ENCODE measurements at regions not wholly inside any gene's neighbourhood (a gene's known extent, or its start where the extent isn't known, plus 50 kb on each side); places are given as distances from the start of the nearest gene placed in this dataset.

GRCh38 chr4:127139788-127140286 lies 492.9 kb upstream of the INTU start:
- no peak for DNase-seq (ENCODE audit: low read depth in 2 of 2)

DNA sequence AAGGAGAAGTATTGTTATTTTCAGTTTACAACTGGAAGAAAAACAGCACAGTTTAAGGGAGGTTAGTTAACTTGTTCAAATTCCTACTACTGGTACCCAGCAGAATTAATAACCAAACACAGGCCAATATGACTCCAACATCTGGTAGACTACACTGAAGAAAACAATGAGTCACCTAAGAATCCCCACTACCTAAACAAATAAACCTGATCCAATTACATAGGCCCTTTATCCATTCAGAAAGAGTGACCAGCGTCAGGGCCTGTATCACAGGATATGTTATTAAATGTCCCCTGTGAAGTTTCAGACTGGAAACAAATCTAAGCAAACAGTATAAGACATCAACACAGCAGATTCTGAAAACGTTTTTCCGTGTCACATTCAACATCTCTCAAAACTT lies 492.5 kb upstream of the INTU start:
- DNase-seq (ENCODE audit: low read depth in 2 of 2) = no peak

GRCh38 chr4:127141856-127142255 lies 490.9 kb upstream of the INTU start:
- DNase-seq (ENCODE audit: low read depth in 2 of 2) = no peak

DNA sequence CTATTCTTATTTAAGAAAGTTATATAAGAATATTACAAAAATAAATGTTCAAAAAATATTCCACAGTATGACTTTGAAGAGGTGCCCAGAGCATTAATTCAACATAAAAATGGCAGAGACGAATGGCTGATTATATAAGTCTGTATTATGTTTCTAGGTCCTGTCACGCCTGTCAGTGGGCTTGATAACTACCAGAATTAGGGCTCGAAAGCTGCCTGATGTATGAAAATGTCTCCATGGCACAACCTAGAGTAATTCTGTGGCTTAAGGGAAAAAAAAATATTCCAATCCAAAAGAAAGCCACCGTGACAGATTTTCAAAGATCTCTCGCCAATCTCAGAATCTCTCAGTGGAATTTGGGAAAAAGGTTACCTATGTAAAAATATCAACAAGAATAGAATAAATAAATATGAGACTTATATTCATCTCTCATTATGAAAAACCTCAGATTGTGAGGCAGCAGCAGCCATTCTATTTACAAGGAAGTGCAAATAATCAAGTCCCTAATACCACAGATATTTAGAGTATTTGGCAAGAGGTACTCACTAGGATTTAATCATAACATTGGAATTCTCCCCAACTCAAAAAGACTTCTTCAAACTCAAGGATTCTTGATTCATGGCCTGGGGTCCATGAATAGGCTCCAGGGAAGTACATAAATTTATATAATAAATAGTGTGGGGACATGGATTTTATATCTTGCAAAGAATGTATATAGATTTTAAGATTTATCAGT lies 489.1 kb upstream of the INTU start:
- DNase-seq (ENCODE audit: low read depth in 2 of 2) = no peak

DNA sequence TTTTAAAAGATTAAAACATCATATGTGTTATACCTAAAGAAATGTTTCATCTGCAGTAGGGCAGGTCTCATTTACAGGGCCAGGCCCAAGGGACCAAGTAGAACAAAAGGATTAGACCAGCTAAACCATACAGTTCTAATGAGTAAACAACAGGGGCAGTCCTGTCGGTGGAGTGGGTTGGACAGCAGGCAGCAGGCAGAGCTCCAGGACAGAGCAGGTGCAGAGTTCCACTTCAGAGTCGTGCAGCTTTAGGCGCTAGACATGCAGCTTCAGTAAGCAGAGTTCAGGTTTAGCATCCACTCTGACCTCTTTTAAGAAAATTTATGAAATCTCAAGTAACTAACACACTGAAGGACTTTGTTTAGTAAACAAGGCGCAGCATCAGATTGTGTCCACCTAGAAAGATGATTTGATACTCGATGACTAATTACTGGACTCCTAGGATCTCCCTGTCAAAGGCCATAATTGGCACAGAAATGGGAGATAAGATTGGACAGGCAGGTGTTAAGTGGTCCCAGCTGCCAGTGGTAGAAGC lies 487.7 kb upstream of the INTU start:
- DNase-seq (ENCODE audit: low read depth in 2 of 2) = no peak

DNA sequence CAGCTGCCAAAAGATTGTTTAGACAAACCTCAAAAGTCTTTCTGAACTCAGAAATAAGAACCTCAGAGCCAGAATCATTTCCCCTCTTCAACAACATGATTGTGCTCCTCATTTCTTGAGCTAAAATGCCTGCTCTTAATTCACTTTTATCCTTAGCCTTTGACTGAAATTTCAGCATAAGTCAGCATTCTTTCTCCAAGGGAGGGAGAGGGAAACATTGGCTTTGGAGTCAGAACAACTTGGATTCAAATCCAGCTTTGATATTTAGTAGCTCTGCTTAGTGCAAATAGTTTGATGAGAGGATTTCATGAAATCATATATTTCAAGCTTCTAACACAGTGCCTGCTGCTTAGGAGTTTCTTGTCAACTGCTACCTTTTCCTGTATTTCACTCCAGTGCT lies 484.6 kb upstream of the INTU start:
- no peak for DNase-seq (ENCODE audit: low read depth in 2 of 2)

- no peak for DNase-seq (ENCODE audit: low read depth in 2 of 2)
Measured at GRCh38 chr4:127149086-127149485, 483.7 kb upstream of the INTU start.

DNA sequence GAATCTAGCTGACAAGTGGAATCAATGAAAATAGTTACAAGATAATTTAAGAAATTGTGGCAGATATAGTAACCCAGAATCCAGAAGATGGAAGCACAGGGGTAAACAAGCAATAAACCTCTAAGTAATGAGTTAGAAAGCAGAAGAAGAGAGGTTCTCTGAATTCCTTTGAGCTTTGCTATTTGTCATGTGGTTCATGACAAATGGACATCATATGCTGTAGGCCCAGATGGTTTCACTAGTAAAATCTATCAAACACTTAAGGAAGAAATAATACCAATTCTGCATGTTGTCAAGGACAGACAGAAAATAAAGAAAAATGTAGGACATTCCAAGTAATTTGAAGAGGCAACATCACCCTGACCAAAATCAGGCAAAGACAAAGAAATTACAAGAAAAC lies 480.8 kb upstream of the INTU start:
- no peak for DNase-seq (ENCODE audit: low read depth in 2 of 2)

DNA sequence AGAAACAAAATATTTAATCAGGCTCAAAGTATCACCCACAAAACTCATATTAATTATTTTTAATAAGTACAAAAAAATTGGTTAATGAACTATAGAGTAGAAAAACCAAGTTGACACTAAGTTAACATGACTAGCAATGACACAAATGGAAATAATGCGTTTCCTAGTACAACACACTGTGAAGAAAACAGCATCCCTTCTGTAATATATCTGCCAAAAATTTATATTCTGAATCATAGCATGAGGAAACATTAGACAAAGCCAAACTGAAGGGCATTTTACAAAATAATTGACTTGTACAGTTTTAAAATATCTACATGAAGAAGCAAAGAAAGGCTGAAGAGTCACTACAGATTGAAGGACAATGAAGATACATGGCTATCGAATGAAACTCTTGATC lies 477.6 kb upstream of the INTU start:
- no peak for DNase-seq (ENCODE audit: low read depth in 2 of 2)

DNA sequence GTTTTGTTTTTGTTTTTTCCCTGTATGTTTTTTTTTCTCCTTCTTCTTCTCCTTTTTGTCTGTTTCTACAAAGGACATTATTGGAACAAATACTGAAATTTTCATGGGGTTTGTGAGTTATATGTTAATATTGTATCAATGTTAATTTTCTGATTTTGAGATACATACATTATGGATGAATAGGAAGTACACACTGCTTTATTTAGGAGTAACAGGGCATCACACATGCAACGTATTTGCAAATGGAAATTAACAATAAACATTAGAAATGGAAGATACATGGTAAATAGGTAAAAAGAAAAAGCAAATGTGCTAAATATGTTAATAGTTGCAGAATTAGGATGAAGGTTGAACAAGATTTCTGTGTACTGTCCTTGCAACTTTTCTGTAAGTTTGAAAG lies 477.2 kb upstream of the INTU start:
- DNase-seq (ENCODE audit: low read depth in 2 of 2) = no peak

GRCh38 chr4:127162741-127163140 lies 470.0 kb upstream of the INTU start:
- DNase-seq (ENCODE audit: low read depth in 2 of 2) = no peak

GRCh38 chr4:127165971-127166370 lies 466.8 kb upstream of the INTU start:
- DNase-seq (ENCODE audit: low read depth in 2 of 2) = no peak

GRCh38 chr4:127174201-127174600 lies 458.6 kb upstream of the INTU start:
- DNase-seq (ENCODE audit: low read depth in 2 of 2) = no peak

GRCh38 chr4:127174616-127175015 lies 458.1 kb upstream of the INTU start:
- DNase-seq (ENCODE audit: low read depth in 2 of 2) = no peak

GRCh38 chr4:127179256-127180087 lies 453.3 kb upstream of the INTU start:
- DNase-seq (ENCODE audit: low read depth in 2 of 2) = no peak

DNA sequence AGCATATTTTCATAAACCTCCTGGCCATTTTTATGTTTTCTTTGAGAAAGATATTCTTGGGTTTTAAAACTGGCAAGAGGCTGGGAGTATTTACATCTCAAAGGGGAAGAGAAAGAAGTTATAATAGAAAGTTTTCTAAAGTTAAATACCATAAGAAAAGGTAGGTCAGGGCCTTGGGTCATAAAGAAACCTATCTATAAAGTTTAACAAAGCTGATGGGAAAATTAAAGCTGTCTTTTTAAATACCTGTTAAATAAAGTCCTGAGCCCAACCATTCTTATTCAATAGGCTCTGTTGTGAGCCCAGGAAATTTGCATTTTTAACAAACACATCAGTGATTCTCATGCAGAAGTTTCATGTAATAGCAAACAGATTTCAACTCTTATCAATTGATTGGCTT lies 451.8 kb upstream of the INTU start:
- DNase-seq (ENCODE audit: low read depth in 2 of 2) = no peak

- DNase-seq (ENCODE audit: low read depth in 2 of 2) = no peak
Measured at GRCh38 chr4:127182687-127183086, 450.1 kb upstream of the INTU start.

- no peak for DNase-seq (ENCODE audit: low read depth in 2 of 2)
Measured at GRCh38 chr4:127188847-127189246, 443.9 kb upstream of the INTU start.

DNA sequence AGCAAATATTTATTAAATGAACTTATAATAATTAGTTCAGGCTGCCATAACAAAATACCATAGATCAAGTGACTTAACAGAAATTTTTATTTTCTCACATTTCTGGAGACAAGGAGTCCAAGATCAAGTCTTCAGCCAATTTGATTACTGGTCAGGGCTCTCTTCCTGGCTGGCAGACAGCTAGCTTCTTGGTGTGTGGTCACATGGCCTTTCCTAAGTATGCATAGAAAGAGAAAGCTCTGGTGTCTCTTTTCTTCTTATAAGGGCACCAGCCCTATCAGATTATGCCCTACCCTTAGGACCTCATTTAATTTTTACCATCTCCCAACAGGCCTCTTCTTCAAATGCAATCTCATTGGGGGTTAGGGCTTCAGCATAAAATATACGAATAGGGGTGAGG lies 438.5 kb upstream of the INTU start:
- DNase-seq (ENCODE audit: low read depth in 2 of 2) = no peak

GRCh38 chr4:127196655-127197352 lies 436.0 kb upstream of the INTU start:
- no peak for DNase-seq (ENCODE audit: low read depth in 2 of 2)

DNA sequence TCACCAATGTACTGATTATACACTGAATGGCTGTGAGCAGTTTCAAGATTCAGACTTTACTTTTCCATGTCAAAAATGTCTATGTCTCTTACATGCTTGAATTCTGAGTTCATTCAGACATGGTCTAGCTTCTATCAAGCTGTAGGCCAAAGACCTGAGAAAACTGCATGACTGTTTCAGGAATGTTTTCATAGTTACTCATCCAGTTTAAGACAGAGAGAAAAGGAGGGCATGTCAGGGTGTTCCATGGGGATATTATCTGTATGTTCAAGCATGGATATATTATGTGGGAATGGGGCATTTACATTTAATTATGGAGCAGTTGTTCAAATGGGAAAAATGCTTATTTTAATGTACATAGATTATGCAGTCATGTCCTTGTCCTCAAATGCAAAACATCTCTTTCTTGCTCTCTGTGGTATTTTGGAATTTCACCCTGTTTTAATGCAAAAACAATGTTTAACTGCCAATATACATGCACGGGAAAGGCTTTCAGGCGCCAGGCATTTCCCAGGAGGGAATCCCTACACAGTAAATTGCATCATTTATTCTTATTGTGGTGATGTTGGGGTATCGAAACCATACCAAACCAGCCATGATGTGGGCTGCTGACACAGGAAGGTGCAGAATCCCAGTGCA lies 429.1 kb upstream of the INTU start:
- DNase-seq (ENCODE audit: low read depth in 2 of 2) = no peak

DNA sequence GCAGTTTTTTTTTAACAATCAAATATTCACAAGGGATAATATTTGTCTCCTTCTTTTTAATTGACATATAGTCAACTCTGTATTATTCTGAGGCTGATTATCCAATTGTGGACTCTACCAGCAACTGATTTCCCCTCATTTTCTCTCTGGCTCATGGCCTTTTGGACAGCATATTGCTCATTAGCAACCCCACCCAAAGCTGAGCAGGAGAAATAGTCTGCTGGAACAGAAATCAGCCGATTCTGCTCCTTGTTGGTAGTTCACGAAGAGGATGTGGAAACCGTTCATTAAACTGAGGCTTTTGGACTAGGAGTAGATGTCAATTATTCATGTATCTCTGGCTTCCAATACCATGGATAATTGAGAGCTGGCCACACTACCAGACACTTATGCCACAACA lies 428.4 kb upstream of the INTU start:
- no peak for DNase-seq (ENCODE audit: low read depth in 2 of 2)

Measured in lung microvascular endothelial cell (primary cell).